ENCODE measurements at regions not wholly inside any gene's neighbourhood (a gene's known extent, or its start where the extent isn't known, plus 50 kb on each side); places are given as distances from the start of the nearest gene placed in this dataset.

GRCh38 chr1:193974286-193974798, 787.9 kb upstream of the B3GALT2 start:
- Histone ChIP-seq H3K4me3 (no peak overlapping the region), H3K9me1 (ENCODE audit: control insufficient read depth, insufficient read depth, low read length) (no peaks in the 10 kb centered on the region), H3K9ac (ENCODE audit: insufficient read depth in 1 of 2, low read depth in 2 of 2, low read length in 2 of 2) (no peak overlapping the region), H3K36me3 (ENCODE audit: control insufficient read depth, insufficient read depth, low read length) (no peaks in the 10 kb centered on the region), H3K4me2 (ENCODE audit: insufficient read depth, low read length) (no peak overlapping the region), H3K4me1 (replicated peaks in 1 of 2; ENCODE audit: control insufficient read depth in 2 of 2, insufficient read depth in 2 of 2, low read length in 2 of 2) (no peaks in the 10 kb centered on the region), H4K20me1 (replicated peaks; ENCODE audit: control insufficient read depth, insufficient read depth, low read length) (no peaks in the 10 kb centered on the region), H3K79me2 (ENCODE audit: control insufficient read depth, insufficient read depth, low read length) (no peaks in the 10 kb centered on the region), H2AFZ (ENCODE audit: low read depth, low read length) (no peak overlapping the region), H3K27ac (ENCODE audit: extremely low read depth, low read depth, low read length) (no peak overlapping the region), H3K9me3 (replicated peaks; ENCODE audit: control insufficient read depth, insufficient read depth, low read depth, low read length) (no peaks in the 10 kb centered on the region), H3K27me3 (ENCODE audit: control insufficient read depth in 2 of 2, insufficient read depth in 2 of 2, low read length in 2 of 2) (no peaks in the 10 kb centered on the region)
- 6% methylated on average over 3 of the region's 3 CpGs for WGBS (ENCODE audit: insufficient coverage, low coverage, missing lambda C conversion rate)
- ChIA-PET POLR2A (no interaction called here), CTCF (ENCODE audit: low intra/inter-chr PET ratio) (no interaction called here)
- BruUV-seq (replicated peaks), result no TSS peak
- intact Hi-C loops (cut with micrococcal nuclease) (no loop called here), in situ Hi-C loops (cut with MboI) (no loop called here)
- TF ChIP-seq IRF1 (CRISPR knock-in tag; IDR thresholded peaks at IDR 0.05; ENCODE audit: borderline replicate concordance) (no peak), ZNF316 (IDR thresholded peaks at IDR 0.05) (peak; percentile 38; the same call in 1 of the 2 replicates), CREB3L1 (IDR thresholded peaks at IDR 0.05; ENCODE audit: borderline replicate concordance, low read depth) (no peak), MAFK (IDR thresholded peaks at IDR 0.05; ENCODE audit: low read length) (peak; percentile 38; the same call in 1 of the 2 replicates), MAFF (IDR thresholded peaks at IDR 0.05; ENCODE audit: low read length) (0 out of 2 replicates have a peak, but pooled peaks have one; percentile 15)
- DNase-seq (ENCODE audit: extremely low read depth in 1 of 4, low spot score in 3 of 4) (no peak), FAIRE-seq (no peak), ATAC-seq (no peak)

Measured in K562 (cell line).